ENCODE measurements at regions not wholly inside any gene's neighbourhood (a gene's known extent, or its start where the extent isn't known, plus 50 kb on each side); places are given as distances from the start of the nearest gene placed in this dataset.

DNA sequence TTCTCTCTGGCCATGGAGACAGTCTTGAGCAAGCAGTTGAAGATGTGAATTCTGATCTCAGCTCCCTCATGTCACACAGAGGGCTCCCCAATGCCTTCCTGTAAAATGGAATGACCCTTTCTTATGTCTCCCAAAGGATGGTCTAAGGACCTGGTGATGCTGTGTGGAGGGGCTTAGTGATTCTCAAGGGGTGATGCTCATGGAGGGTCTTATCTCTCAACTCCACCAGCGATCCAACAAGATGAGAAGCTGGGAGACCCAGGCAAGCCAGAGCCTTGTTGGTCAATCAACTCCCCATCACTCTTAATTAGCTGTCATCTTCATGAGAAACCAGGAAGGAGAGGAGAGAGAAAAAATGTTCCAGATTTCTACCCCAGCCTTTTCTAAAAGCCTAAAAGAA, 78.0 kb upstream of the SORCS3 start:
- Histone ChIP-seq H3K4me2 (ENCODE audit: control insufficient read depth, insufficient read depth) (no peak overlapping the region), H3K9ac (ENCODE audit: control insufficient read depth, insufficient read depth, low read length) (no peak overlapping the region), H3K27me3 (replicated peaks in 1 of 2; ENCODE audit: control insufficient read depth in 2 of 2, insufficient read depth in 2 of 2, low read length in 1 of 2) (no peaks in the 10 kb centered on the region), H3K27ac (ENCODE audit: control insufficient read depth, insufficient read depth) (no peak overlapping the region), H3K9me3 (replicated peaks; ENCODE audit: control insufficient read depth, insufficient read depth, low read length) (no peaks in the 10 kb centered on the region), H3K36me3 (ENCODE audit: control insufficient read depth in 2 of 2, insufficient read depth in 2 of 2, low read length in 1 of 2) (no peaks in the 10 kb centered on the region), H4K20me1 (ENCODE audit: control insufficient read depth, insufficient read depth) (no peaks in the 10 kb centered on the region), H2AFZ (ENCODE audit: control insufficient read depth, low read depth, low read length) (no peak overlapping the region), H3K79me2 (ENCODE audit: control insufficient read depth, insufficient read depth, low read length) (no peaks in the 10 kb centered on the region), H3K4me1 (ENCODE audit: control insufficient read depth, insufficient read depth, low read length) (no peaks in the 10 kb centered on the region), H3K4me3 (no peak overlapping the region)
- FAIRE-seq (no peak), ATAC-seq (no peak), DNase-seq (ENCODE audit: low read depth, low spot score) (no peak)
- intact Hi-C loops (cut with micrococcal nuclease; ENCODE audit: unreplicated experiment) (no loop called here), in situ Hi-C loops (cut with MboI) (no loop called here)
- ChIA-PET SMC1A (ENCODE audit: uncharacterized antibody, unreplicated experiment) (no interaction called here), CTCF (no interaction called here), POLR2A (no interaction called here), RAD21 (ENCODE audit: unreplicated experiment) (no interaction called here)
- TF ChIP-seq, protein P1, sequence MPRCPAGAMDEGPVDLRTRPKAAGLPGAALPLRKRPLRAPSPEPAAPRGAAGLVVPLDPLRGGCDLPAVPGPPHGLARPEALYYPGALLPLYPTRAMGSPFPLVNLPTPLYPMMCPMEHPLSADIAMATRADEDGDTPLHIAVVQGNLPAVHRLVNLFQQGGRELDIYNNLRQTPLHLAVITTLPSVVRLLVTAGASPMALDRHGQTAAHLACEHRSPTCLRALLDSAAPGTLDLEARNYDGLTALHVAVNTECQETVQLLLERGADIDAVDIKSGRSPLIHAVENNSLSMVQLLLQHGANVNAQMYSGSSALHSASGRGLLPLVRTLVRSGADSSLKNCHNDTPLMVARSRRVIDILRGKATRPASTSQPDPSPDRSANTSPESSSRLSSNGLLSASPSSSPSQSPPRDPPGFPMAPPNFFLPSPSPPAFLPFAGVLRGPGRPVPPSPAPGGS (IDR thresholded peaks at IDR 0.05; ENCODE audit: borderline replicate concordance, insufficient read depth, low read depth, low read length, poor library complexity, severe bottlenecking): no peak
- TF ChIP-seq, protein P2, sequence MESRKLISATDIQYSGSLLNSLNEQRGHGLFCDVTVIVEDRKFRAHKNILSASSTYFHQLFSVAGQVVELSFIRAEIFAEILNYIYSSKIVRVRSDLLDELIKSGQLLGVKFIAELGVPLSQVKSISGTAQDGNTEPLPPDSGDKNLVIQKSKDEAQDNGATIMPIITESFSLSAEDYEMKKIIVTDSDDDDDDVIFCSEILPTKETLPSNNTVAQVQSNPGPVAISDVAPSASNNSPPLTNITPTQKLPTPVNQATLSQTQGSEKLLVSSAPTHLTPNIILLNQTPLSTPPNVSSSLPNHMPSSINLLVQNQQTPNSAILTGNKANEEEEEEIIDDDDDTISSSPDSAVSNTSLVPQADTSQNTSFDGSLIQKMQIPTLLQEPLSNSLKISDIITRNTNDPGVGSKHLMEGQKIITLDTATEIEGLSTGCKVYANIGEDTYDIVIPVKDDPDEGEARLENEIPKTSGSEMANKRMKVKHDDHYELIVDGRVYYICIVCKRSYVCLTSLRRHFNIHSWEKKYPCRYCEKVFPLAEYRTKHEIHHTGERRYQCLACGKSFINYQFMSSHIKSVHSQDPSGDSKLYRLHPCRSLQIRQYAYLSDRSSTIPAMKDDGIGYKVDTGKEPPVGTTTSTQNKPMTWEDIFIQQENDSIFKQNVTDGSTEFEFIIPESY (IDR thresholded peaks at IDR 0.05): no peak
- no peak for TF ChIP-seq NR2C1 (IDR thresholded peaks at IDR 0.05)
- TF ChIP-seq NBN (IDR thresholded peaks at IDR 0.05): no peak
- TF ChIP-seq, protein P3, sequence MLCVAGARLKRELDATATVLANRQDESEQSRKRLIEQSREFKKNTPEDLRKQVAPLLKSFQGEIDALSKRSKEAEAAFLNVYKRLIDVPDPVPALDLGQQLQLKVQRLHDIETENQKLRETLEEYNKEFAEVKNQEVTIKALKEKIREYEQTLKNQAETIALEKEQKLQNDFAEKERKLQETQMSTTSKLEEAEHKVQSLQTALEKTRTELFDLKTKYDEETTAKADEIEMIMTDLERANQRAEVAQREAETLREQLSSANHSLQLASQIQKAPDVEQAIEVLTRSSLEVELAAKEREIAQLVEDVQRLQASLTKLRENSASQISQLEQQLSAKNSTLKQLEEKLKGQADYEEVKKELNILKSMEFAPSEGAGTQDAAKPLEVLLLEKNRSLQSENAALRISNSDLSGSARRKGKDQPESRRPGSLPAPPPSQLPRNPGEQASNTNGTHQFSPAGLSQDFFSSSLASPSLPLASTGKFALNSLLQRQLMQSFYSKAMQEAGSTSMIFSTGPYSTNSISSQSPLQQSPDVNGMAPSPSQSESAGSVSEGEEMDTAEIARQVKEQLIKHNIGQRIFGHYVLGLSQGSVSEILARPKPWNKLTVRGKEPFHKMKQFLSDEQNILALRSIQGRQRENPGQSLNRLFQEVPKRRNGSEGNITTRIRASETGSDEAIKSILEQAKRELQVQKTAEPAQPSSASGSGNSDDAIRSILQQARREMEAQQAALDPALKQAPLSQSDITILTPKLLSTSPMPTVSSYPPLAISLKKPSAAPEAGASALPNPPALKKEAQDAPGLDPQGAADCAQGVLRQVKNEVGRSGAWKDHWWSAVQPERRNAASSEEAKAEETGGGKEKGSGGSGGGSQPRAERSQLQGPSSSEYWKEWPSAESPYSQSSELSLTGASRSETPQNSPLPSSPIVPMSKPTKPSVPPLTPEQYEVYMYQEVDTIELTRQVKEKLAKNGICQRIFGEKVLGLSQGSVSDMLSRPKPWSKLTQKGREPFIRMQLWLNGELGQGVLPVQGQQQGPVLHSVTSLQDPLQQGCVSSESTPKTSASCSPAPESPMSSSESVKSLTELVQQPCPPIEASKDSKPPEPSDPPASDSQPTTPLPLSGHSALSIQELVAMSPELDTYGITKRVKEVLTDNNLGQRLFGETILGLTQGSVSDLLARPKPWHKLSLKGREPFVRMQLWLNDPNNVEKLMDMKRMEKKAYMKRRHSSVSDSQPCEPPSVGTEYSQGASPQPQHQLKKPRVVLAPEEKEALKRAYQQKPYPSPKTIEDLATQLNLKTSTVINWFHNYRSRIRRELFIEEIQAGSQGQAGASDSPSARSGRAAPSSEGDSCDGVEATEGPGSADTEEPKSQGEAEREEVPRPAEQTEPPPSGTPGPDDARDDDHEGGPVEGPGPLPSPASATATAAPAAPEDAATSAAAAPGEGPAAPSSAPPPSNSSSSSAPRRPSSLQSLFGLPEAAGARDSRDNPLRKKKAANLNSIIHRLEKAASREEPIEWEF (IDR thresholded peaks at IDR 0.05; ENCODE audit: insufficient replicate concordance, low read depth, low read length): no peak
- TF ChIP-seq NFIC (IDR thresholded peaks at IDR 0.05; ENCODE audit: low read depth, low read length): no peak
- TF ChIP-seq KLF5 (IDR thresholded peaks at IDR 0.05; ENCODE audit: partially characterized antibody): no peak
- no peak for TF ChIP-seq SMARCA5 (IDR thresholded peaks at IDR 0.05)
- no peak for TF ChIP-seq PAX5 (IDR thresholded peaks at IDR 0.05; ENCODE audit: borderline replicate concordance, low read depth, low read length)
- TF ChIP-seq KDM1A (IDR thresholded peaks at IDR 0.05; ENCODE audit: borderline replicate concordance): no peak
- no peak for TF ChIP-seq SIN3A (IDR thresholded peaks at IDR 0.05; ENCODE audit: low read depth, low read length)
- TF ChIP-seq JUNB (IDR thresholded peaks at IDR 0.05): no peak
- no TSS peak for BruUV-seq (replicated peaks)
- WGBS (ENCODE audit: insufficient coverage, insufficient replicate concordance, low lambda C conversion rate, missing lambda C conversion rate): 0% methylated on average over 1 of the region's 1 CpG

All from GM12878 (cell line).